GM13976 (cell line): ENCODE measurements at regions not wholly inside any gene's neighbourhood (a gene's known extent, or its start where the extent isn't known, plus 50 kb on each side); places are given as distances from the start of the nearest gene placed in this dataset.

Source experiments
- DNase-seq: peaks from one replicate; pipeline ENCODE4 v3.0.0; 2012; ENCODE audit warnings: low spot score
- in situ Hi-C: fragments of 300-500 bp; cut with MboI; formaldehyde crosslinking; loops from one replicate; pipeline ENCODE4 v1.12.0; 2022; ENCODE audit warnings: low sequenced_read_pairs, mixed read lengths, inconsistent platforms; ENCODE audit not compliant: unreplicated experiment
- TF ChIP-seq, protein P1 (sequence below): IDR thresholded peaks from 2 replicates; pipeline ENCODE4 v1.5.1; 2012; ENCODE audit warnings: borderline replicate concordance, mild to moderate bottlenecking; ENCODE audit not compliant: insufficient read depth; ENCODE audit errors: extremely low read depth, missing control alignments, control extremely low read depth

DNA sequence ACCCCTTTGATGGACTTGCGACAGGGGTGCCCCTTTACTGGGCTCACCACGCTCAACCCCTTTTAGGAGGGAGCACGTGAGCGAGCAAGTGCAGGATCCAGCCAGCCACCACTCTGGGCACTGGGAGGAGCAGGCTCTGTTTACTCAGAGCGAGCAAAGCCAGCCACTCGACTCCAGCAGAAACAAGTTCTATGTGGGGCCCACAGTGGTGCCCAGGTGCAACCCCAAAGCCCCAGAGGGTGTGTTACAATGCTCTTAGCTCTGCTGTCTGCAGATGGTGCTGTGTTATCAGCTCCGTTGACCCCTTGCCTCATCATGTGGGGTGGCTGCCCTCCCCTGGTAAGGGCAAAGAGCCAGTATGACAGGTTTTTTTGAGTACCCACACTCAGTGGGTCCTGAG is 120.3 kb upstream of the SUCLG2 start:
- in situ Hi-C loops, result loop anchor here (25.0 kb wide), 1 partner anchor 662 kb away; no protein-coding TSS in a partner anchor
- TF ChIP-seq, protein P1, sequence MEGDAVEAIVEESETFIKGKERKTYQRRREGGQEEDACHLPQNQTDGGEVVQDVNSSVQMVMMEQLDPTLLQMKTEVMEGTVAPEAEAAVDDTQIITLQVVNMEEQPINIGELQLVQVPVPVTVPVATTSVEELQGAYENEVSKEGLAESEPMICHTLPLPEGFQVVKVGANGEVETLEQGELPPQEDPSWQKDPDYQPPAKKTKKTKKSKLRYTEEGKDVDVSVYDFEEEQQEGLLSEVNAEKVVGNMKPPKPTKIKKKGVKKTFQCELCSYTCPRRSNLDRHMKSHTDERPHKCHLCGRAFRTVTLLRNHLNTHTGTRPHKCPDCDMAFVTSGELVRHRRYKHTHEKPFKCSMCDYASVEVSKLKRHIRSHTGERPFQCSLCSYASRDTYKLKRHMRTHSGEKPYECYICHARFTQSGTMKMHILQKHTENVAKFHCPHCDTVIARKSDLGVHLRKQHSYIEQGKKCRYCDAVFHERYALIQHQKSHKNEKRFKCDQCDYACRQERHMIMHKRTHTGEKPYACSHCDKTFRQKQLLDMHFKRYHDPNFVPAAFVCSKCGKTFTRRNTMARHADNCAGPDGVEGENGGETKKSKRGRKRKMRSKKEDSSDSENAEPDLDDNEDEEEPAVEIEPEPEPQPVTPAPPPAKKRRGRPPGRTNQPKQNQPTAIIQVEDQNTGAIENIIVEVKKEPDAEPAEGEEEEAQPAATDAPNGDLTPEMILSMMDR, result no peak

DNA sequence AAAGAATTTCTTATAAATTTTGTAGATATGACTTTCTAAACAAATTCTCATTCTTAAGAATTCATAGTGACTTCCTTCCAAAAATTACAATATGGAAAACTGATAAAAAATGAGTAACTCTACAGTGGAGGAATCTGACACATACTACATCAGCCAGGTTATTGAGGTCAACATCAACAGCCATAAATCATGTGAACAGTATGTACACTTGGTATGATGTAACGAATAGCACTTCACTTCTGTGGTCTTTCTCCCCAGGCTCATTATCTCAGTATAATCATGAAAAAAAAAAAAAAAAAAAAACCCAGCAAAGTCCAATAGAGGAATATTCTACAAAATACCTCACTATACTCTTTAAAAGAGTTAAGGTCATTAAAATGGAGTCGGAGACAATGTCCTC is 111.2 kb upstream of the SUCLG2 start:
- DNase-seq, result no peak
- in situ Hi-C loops, result no loop called here

More for the DNA sequence above, 120.3 kb upstream of the SUCLG2 start:
- DNase-seq, result no peak

DNA sequence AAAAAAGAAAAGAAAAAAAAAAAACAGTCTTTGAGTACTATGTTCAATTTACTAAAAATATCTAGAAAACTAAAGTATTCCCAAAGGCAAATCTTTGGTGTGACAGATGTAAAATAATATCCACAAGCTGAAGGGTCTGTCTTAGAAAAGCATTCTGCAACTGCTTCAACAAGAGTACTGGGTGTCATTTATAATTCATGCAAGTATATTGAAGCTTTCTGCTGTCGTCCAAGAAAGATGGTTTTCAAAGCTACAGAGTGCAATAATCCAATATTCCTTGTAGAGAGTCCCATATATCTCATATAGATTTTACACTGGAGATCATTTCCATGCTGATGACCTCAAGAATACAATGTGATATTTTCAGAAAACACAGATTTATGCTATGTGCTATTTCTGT is 90.9 kb upstream of the SUCLG2 start:
- DNase-seq, result no peak
- TF ChIP-seq, protein P1, result no peak
- in situ Hi-C loops, result no loop called here

More for the DNA sequence above, 111.2 kb upstream of the SUCLG2 start:
- TF ChIP-seq, protein P1, result no peak

DNA sequence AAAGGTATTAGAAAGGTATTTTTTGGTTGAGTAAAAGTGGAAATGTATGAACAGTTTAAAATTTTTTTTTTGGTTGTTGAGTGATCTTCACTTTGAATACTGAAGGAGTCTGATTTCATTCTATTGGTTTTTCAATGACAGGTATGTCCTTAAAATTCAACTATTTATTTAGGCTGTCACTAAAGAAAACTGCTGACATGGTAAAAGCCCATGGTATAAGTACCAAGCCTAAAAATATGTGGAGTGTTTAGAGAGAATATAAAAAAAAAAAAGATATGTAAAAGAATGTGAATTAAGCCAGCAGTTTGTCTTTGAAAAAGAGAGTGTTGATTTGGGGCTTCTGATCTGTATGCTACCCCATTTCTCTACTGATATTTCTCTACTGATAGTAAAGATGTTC is 90.3 kb upstream of the SUCLG2 start:
- in situ Hi-C loops, result no loop called here
- TF ChIP-seq, protein P1, result no peak

DNA sequence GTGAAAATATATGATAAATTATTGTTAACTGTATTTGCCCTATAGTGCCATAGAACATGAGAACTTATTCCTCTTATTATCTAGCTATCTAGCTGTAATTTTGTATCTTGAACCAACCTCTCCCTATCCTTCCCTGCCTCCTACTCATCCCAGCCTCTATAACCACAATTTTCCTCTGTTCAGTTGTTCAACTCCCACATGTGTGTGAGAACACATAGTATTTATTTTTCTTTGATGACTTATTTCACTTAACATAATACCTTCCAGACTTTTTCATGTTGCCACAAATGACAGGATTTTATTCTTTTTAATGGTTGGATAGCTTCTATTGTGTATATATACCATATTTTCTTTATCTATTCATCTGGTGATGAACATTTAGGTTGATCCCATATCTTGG is 85.4 kb upstream of the SUCLG2 start:
- DNase-seq, result no peak
- TF ChIP-seq, protein P1, result no peak
- in situ Hi-C loops, result no loop called here

More for the DNA sequence above, 90.3 kb upstream of the SUCLG2 start:
- DNase-seq, result no peak

DNA sequence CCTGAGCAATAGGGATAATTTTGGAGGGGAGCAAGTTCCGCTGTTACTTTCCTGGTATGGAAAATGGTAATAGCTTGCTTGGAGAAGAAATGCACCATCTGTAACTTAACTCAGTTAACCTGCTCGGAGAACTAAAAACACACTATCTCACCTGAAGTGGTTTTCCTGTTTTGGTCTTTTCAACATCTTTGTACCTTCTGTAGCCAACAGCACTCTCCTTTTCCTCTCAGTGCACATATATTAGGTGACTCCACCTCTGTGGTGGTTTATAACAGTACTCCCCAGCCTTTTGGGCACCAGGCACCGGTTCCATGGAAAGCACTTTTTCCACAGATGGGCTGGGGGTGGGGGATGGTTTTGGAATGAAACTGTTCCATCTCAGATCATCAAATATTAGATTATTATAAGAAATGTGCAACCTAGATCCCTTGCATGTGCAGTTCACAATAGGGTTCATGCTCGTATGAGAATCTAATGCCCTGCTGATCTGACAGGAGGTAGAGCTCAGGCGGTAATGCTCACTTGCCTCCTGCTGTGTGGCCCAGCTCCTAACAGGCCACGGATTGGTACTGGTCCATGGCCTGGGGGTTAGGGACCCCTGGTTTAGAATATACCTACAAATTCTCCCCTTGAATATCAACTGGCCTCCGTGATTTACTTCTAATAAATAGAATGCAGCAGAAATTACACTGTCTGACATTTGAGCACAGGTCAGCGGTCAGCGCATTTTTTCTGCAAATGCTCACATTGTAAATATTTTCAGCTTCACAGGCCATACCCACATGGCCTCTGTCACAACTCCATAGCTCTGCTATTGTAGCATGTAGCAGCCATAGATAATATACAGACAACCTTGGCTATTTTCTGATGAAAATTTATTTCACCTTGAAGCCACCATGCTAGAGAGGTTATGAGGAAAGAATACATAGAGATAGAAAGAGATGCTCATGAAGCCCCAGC is 83.8 kb upstream of the SUCLG2 start:
- no peak for DNase-seq
- TF ChIP-seq, protein P1, result no peak
- in situ Hi-C loops, result no loop called here
